Heart left ventricle (tissue), 13 donors: ENCODE measurements at regions not wholly inside any gene's neighbourhood (a gene's known extent, or its start where the extent isn't known, plus 50 kb on each side); places are given as distances from the start of the nearest gene placed in this dataset.

Experiments
- CTCF ChIP-seq, 12 donors: fragments of 200-600 bp; sonication (generic) in 4 of 12; IDR thresholded peaks; one replicate each; pipeline versions ENCODE4 v1.5.0 to v1.8.0; 2018 to 2022; ENCODE audit warnings: antibody characterized with exemption in 12 of 12, mild to moderate bottlenecking in 5 of 12
- POLR2A ChIP-seq, 2 donors: fragments of 450-650 bp; IDR thresholded peaks; one replicate each; pipeline ENCODE4 v1.6.1; 2017; ENCODE audit warnings: antibody characterized with exemption in 2 of 2, mild to moderate bottlenecking in 2 of 2, moderate library complexity in 2 of 2
- donor health status: ischemic (EF 13 %, LVEDD 7.1; RV severe dilation, severe dysfunction).
- donor health status: DM: no; HTN: yes; CAD: no.
- donor health status: DM: no; HTN: no; CAD: no.
- donor health status: ischemic (EF 25% LVEDD 6.9; RV normal size, moderate dysfunction).
- donor health status: ischemic (EF 25% LVEDD 5.7; RV mildly dilated, moderate dysfunction).
- donor health status: ischemic (EF 35%, LVEDD 5.7; RV mildly dilated, moderate dysfunction).
- donor health status: nonischemic (EF 11% LVEDD 7.7; RV severe dilation, severe dysfunction).
- donor health status: DM: yes; HTN: yes; CAD: no.
- donor health status: PGD.
- donor health status: ischemic (EF 29% LVEDD 5.4; RV normal size, mild dysfunction).
- donor health status: nonischemic (EF 23%, LVEDD 6.1; RV moderate dilation, normal function).

- no peak for TF ChIP-seq CTCF (IDR thresholded peaks at IDR 0.05)
- no peak for TF ChIP-seq POLR2A (IDR thresholded peaks at IDR 0.05)
These were observed 282.4 kb downstream of the ABCC12 start for GRCh38 chr16:47873434-47873833.
